IMR-90 (cell line): ENCODE measurements at regions not wholly inside any gene's neighbourhood (a gene's known extent, or its start where the extent isn't known, plus 50 kb on each side); places are given as distances from the start of the nearest gene placed in this dataset.

Experiments
- ATAC-seq: fragments of 200-7000 bp; cut with Tn5 transposase; 2 replicates; pipeline ENCODE4 v1.9.1; 2020; ENCODE audit warnings: low read depth, mild to moderate bottlenecking, moderate library complexity
- BruUV-seq: library from RNA; stranded (reverse); fragments of 400-500 nt; replicated peaks from 2 replicates; lab custom pipeline; 2021; lab: Mats Ljungman, UMichigan
- CTCF ChIA-PET: fragments of 300-600 bp; formaldehyde crosslinking; extraction: SDS; loops from one replicate; lab custom pipeline; 2021; ENCODE audit warnings: antibody characterized with exemption; lab: Yijun Ruan, JAX
- POLR2A ChIA-PET: fragments of 300-600 bp; sonication (Branson Sonifier 250); formaldehyde crosslinking; loops from one replicate; lab custom pipeline; 2022; ENCODE audit warnings: antibody characterized with exemption; ENCODE audit not compliant: unreplicated experiment; lab: Charles Lee
- DNase-seq: peaks from one replicate; pipeline ENCODE4 v3.0.0; 2013
- H2AFZ ChIP-seq: replicated peaks from 2 replicates; pipeline ENCODE3; 2013; ENCODE audit warnings: low read length, mild to moderate bottlenecking; ENCODE audit not compliant: poor library complexity
- H2AK5ac ChIP-seq: 2 replicates; pipeline ENCODE4 v1.6.1; 2013; ENCODE audit warnings: low read depth, low read length, inconsistent platforms
- H2AK9ac ChIP-seq: replicated peaks from 2 replicates; pipeline ENCODE3; 2013; ENCODE audit warnings: mild to moderate bottlenecking, low read depth, low read length, moderate library complexity; ENCODE audit not compliant: poor library complexity
- H2BK120ac ChIP-seq: 2 replicates; pipeline ENCODE4 v1.6.1; 2013; ENCODE audit warnings: low read depth, low read length, inconsistent platforms
- H2BK15ac ChIP-seq: 3 replicates; pipeline ENCODE4 v1.6.1; 2013; ENCODE audit warnings: low read depth, low read length, inconsistent platforms
- H2BK20ac ChIP-seq: 2 replicates; pipeline ENCODE4 v1.6.1; 2013; ENCODE audit warnings: low read depth, mild to moderate bottlenecking, inconsistent platforms, low read length, moderate library complexity
- H2BK5ac ChIP-seq: 2 replicates; pipeline ENCODE4 v1.6.1; 2013; ENCODE audit warnings: mild to moderate bottlenecking, low read depth, low read length, inconsistent platforms; ENCODE audit not compliant: poor library complexity, severe bottlenecking
- H3K14ac ChIP-seq: replicated peaks from 2 replicates; pipeline ENCODE4 v1.6.1; 2013; ENCODE audit warnings: low read depth, low read length, inconsistent platforms
- H3K18ac ChIP-seq: 2 replicates; pipeline ENCODE4 v1.6.1; 2013; ENCODE audit warnings: low read depth, low read length, control low read depth
- H3K23ac ChIP-seq: 2 replicates; pipeline ENCODE4 v1.6.1; 2013; ENCODE audit warnings: low read depth, low read length, inconsistent platforms
- H3K27ac ChIP-seq: 2 replicates; pipeline ENCODE4 v1.5.1; 2013; ENCODE audit warnings: mild to moderate bottlenecking, control low read depth, low read length; ENCODE audit not compliant: insufficient read depth
- H3K27me3 ChIP-seq: 2 replicates; pipeline ENCODE4 v1.6.1; 2013; ENCODE audit warnings: low read length; ENCODE audit not compliant: control insufficient read depth, insufficient read depth
- H3K36me3 ChIP-seq: 2 replicates; pipeline ENCODE4 v1.6.1; 2013; ENCODE audit warnings: low read length, mixed read lengths; ENCODE audit not compliant: control insufficient read depth, insufficient read depth
- H3K4ac ChIP-seq: 2 replicates; pipeline ENCODE4 v1.6.1; 2013; ENCODE audit warnings: low read depth, low read length, inconsistent platforms
- H3K4me1 ChIP-seq: 2 replicates; pipeline ENCODE4 v1.6.1; 2013; ENCODE audit warnings: low read length, mixed read lengths; ENCODE audit not compliant: control insufficient read depth, insufficient read depth
- H3K4me2 ChIP-seq: 2 replicates; pipeline ENCODE4 v1.6.1; 2013; ENCODE audit warnings: low read depth, mild to moderate bottlenecking, control low read depth, low read length, moderate library complexity
- H3K4me3 ChIP-seq: 2 replicates; pipeline ENCODE4 v1.5.1; 2013; ENCODE audit warnings: low read depth, mild to moderate bottlenecking, control low read depth, low read length, moderate library complexity; ENCODE audit not compliant: insufficient read depth
- H3K56ac ChIP-seq: 2 replicates; pipeline ENCODE4 v1.6.1; 2013; ENCODE audit warnings: low read length, inconsistent platforms; ENCODE audit not compliant: insufficient read depth; ENCODE audit errors: extremely low read depth
- H3K79me1 ChIP-seq, 2 experiments: 2 replicates each; pipeline ENCODE4 v1.6.1; 2013; ENCODE audit warnings: low read length in 2 of 2, inconsistent platforms in 1 of 2, low read depth in 1 of 2
- H3K9ac ChIP-seq: 2 replicates; pipeline ENCODE4 v1.6.1; 2013; ENCODE audit warnings: low read depth, low read length, control low read depth
- H3K9me1 ChIP-seq: 2 replicates; pipeline ENCODE4 v1.6.1; 2013; ENCODE audit warnings: low read length, inconsistent platforms; ENCODE audit not compliant: insufficient read depth
- H3K9me3 ChIP-seq: 2 replicates; pipeline ENCODE4 v1.6.1; 2013; ENCODE audit warnings: low read length; ENCODE audit not compliant: control insufficient read depth, insufficient read depth
- H4K20me1 ChIP-seq: 2 replicates; pipeline ENCODE4 v1.6.1; 2013; ENCODE audit warnings: low read length, inconsistent platforms; ENCODE audit not compliant: insufficient read depth
- H4K5ac ChIP-seq: 2 replicates; pipeline ENCODE4 v1.6.1; 2013; ENCODE audit warnings: mild to moderate bottlenecking, low read depth, low read length, control low read depth
- H4K8ac ChIP-seq, 2 experiments: 2 replicates each; pipeline ENCODE4 v1.6.1; 2013; ENCODE audit warnings: low read depth in 2 of 2, low read length in 2 of 2, control low read depth in 1 of 2, inconsistent platforms in 1 of 2
- H4K91ac ChIP-seq: 2 replicates; pipeline ENCODE4 v1.6.1; 2013; ENCODE audit warnings: low read depth, low read length, inconsistent platforms; ENCODE audit not compliant: insufficient read depth
- BHLHE40 ChIP-seq: fragments of 150-350 bp; IDR thresholded peaks from 2 replicates; pipeline ENCODE4 v1.6.1; 2016; ENCODE audit warnings: mild to moderate bottlenecking, low read depth, low read length
- CEBPB ChIP-seq: IDR thresholded peaks from 2 replicates; pipeline ENCODE4 v1.6.1; 2012; ENCODE audit warnings: low read depth, low read length, improper control_type of control experiment
- CHD1 ChIP-seq: IDR thresholded peaks from 2 replicates; pipeline ENCODE4 v1.6.1; 2012; ENCODE audit warnings: low read depth, low read length, improper control_type of control experiment
- CTCF ChIP-seq: conservative IDR thresholded peaks from 2 replicates; pipeline ENCODE4 v1.5.1; 2012; ENCODE audit warnings: mild to moderate bottlenecking, low read depth, low read length, improper control_type of control experiment
- ELK1 ChIP-seq: fragments of 150-350 bp; IDR thresholded peaks from 2 replicates; pipeline ENCODE4 v1.6.1; 2016; ENCODE audit warnings: low read depth, mild to moderate bottlenecking, low read length, moderate library complexity, borderline replicate concordance
- FOS ChIP-seq: fragments of 150-350 bp; IDR thresholded peaks from 2 replicates; pipeline ENCODE4 v1.6.1; 2016; ENCODE audit warnings: low read depth, low read length
- MAFK ChIP-seq: IDR thresholded peaks from 2 replicates; pipeline ENCODE4 v1.6.1; 2012; ENCODE audit warnings: low read depth, low read length, improper control_type of control experiment
- MAZ ChIP-seq: IDR thresholded peaks from 2 replicates; pipeline ENCODE4 v1.6.1; 2012; ENCODE audit warnings: low read depth, mild to moderate bottlenecking, low read length, improper control_type of control experiment, moderate library complexity, borderline replicate concordance
- MXI1 ChIP-seq: IDR thresholded peaks from 2 replicates; pipeline ENCODE4 v1.6.1; 2012; ENCODE audit warnings: low read depth, mild to moderate bottlenecking, low read length, moderate library complexity, borderline replicate concordance
- NFE2L2 ChIP-seq: fragments of 150-350 bp; IDR thresholded peaks from 2 replicates; pipeline ENCODE4 v1.6.1; 2016; ENCODE audit warnings: low read depth, mild to moderate bottlenecking, low read length
- POLR2A ChIP-seq: IDR thresholded peaks from 2 replicates; pipeline ENCODE4 v1.6.1; 2012; ENCODE audit warnings: mild to moderate bottlenecking, low read depth, low read length
- RAD21 ChIP-seq: IDR thresholded peaks from 2 replicates; pipeline ENCODE4 v1.6.1; 2012; ENCODE audit warnings: low read length, improper control_type of control experiment
- SMC3 ChIP-seq: fragments of 150-350 bp; IDR thresholded peaks from 2 replicates; pipeline ENCODE4 v1.6.1; 2016; ENCODE audit warnings: low read depth, mild to moderate bottlenecking, antibody characterized with exemption, low read length, moderate library complexity
- WGBS, 2 experiments: methylation state at CpG; one replicate each; pipeline versions ENCODE4 v1.1.5 to v1.1.7; 2013; ENCODE audit warnings: missing lambda C conversion rate in 2 of 2; ENCODE audit not compliant: insufficient read length in 1 of 2; ENCODE audit errors: extremely low coverage in 2 of 2; 5-methylcytosine and 5-hydroxymethylcytosine counted together
- dilution Hi-C: fragments of 300-500 bp; cut with HindIII; formaldehyde crosslinking; loops from one replicate; pipeline ENCODE4 v1.14.3; 2018; ENCODE audit warnings: low sequenced_read_pairs; ENCODE audit not compliant: unreplicated experiment
- in situ Hi-C: fragments of 300-500 bp; cut with MboI; formaldehyde crosslinking; loops from 3 replicates; pipeline ENCODE4 v1.14.3; 2019; ENCODE audit warnings: low sequenced_read_pairs, inconsistent platforms, mixed read lengths
- intact Hi-C: fragments of 100-400 bp; cut with micrococcal nuclease; formaldehyde crosslinking; loops from 2 replicates; pipeline ENCODE4 v1.10.0; 2022

- POLR2A ChIA-PET: no interaction called here
- Histone ChIP-seq H3K27ac (peak overlapping the region; percentile 42; the same call in 1 of the 2 replicates), H2AFZ (no peak overlapping the region), H4K91ac (peak overlapping the region; percentile 87), H3K4ac (peak overlapping the region; percentile 92), H4K20me1 (no peaks in the 10 kb centered on the region; the same call in 1 of the 2 replicates), H3K14ac (peak overlapping the region; percentile 32), H4K8ac (peak overlapping the region; percentile 50 to 62; a peak in 3 of 4 replicates), H3K27me3 (no peaks in the 10 kb centered on the region), H3K9ac (no peak overlapping the region), H3K9me3 (no peaks in the 10 kb centered on the region), H3K56ac (no peak overlapping the region), H2BK20ac (peak overlapping the region; percentile 89), H3K4me1 (peaks cover 24% of the 10 kb centered on the region), H3K36me3 (no peaks in the 10 kb centered on the region; the same call in 1 of the 2 replicates), H2BK5ac (peak overlapping the region; percentile 75), H2AK5ac (peak overlapping the region; percentile 85; the same call in 1 of the 2 replicates), H3K9me1 (peaks cover 16% of the 10 kb centered on the region), H4K5ac (peak overlapping the region; percentile 89; the same call in 1 of the 2 replicates), H2BK15ac (peak overlapping the region; percentile 99; the same call in 2 of the 3 replicates), H2BK120ac (peak overlapping the region; percentile 83), H3K4me2 (no peak overlapping the region), H3K79me1 (peaks cover 11 to 57% of the 10 kb centered on the region in 2 experiments), H3K18ac (peak overlapping the region; percentile 82; the same call in 1 of the 2 replicates), H3K23ac (peak overlapping the region; percentile 63; the same call in 1 of the 2 replicates), H3K4me3 (no peak overlapping the region), H2AK9ac (no peak overlapping the region)
- no peak for TF ChIP-seq POLR2A
- TF ChIP-seq BHLHE40: no peak
- no peak for TF ChIP-seq RAD21
- TF ChIP-seq MXI1: no peak
- no peak for TF ChIP-seq CHD1
- TF ChIP-seq MAFK: no peak
- TF ChIP-seq CTCF: no peak
- TF ChIP-seq FOS: no peak
- TF ChIP-seq ELK1: no peak
- no peak for TF ChIP-seq SMC3
- TF ChIP-seq NFE2L2: no peak
- no peak for TF ChIP-seq CEBPB
- no peak for TF ChIP-seq MAZ
- 92% methylated on average over 2 of the region's 3 CpGs; no CpG with 5 or more reads in 1 of the 2 experiments for WGBS, 2 experiments
- DNase-seq: no peak
- CTCF ChIA-PET: interaction anchor here (1.0 kb wide), 1 partner anchor 98 kb away, joined by 3 read pairs; no protein-coding TSS in a partner anchor
- intact Hi-C loops: no loop called here
- no TSS peak for BruUV-seq
- in situ Hi-C loops: loop anchor here (5.0 to 10.0 kb wide), 2 partner anchors 65 to 188 kb away; no protein-coding TSS in a partner anchor
- no peak for ATAC-seq
- dilution Hi-C loops: no loop called here
These were observed 124.4 kb downstream of the RIN2 start for GRCh38 chr20:19882446-19882845.
